Ramos (cell line): ENCODE measurements at regions not wholly inside any gene's neighbourhood (a gene's known extent, or its start where the extent isn't known, plus 50 kb on each side); places are given as distances from the start of the nearest gene placed in this dataset.
"Not testable (repeated sequence)": the region's sequence is repeated elsewhere in the genome, so short reads cannot be mapped to it uniquely, and the experiment has no call there.

Source experiments
- in situ Hi-C: fragments of 300-500 bp; cut with MboI; formaldehyde crosslinking; loops from one replicate; pipeline ENCODE4 v1.14.3; 2022; ENCODE audit warnings: low sequenced_read_pairs; ENCODE audit not compliant: unreplicated experiment

- in situ Hi-C loops: no loop called here
These were observed 185.9 kb downstream of the RGS9 start for GRCh38 chr17:65323049-65323448.

- in situ Hi-C loops: no loop called here
These were observed 183.7 kb downstream of the RGS9 start for GRCh38 chr17:65320820-65321219.

- in situ Hi-C loops: no loop called here
These were observed 177.0 kb downstream of the RGS9 start for GRCh38 chr17:65314212-65314611.

GRCh38 chr17:65312718-65313377 lies 175.7 kb downstream of the RGS9 start:
- in situ Hi-C loops: no loop called here

GRCh38 chr17:65311261-65311660 lies 174.1 kb downstream of the RGS9 start:
- in situ Hi-C loops: no loop called here

- in situ Hi-C loops: no loop called here
These were observed 170.8 kb downstream of the RGS9 start for GRCh38 chr17:65307961-65308316.

- in situ Hi-C loops: no loop called here
These were observed 170.2 kb downstream of the RGS9 start for GRCh38 chr17:65307081-65307960.

- in situ Hi-C loops: no loop called here
These were observed 168.6 kb downstream of the RGS9 start for GRCh38 chr17:65305778-65306177.

GRCh38 chr17:65305116-65305515 lies 167.9 kb downstream of the RGS9 start:
- in situ Hi-C loops: no loop called here

- in situ Hi-C loops: not testable (repeated sequence)
These were observed 164.7 kb downstream of the RGS9 start for GRCh38 chr17:65301882-65302281.

GRCh38 chr17:65301184-65301583 lies 164.0 kb downstream of the RGS9 start:
- in situ Hi-C loops: no loop called here

GRCh38 chr17:65297916-65298315 lies 160.7 kb downstream of the RGS9 start:
- in situ Hi-C loops: loop anchor here (10.0 to 25.0 kb wide), 2 partner anchors 257 to 864 kb away; no protein-coding TSS in a partner anchor

- in situ Hi-C loops: loop anchor here (10.0 to 25.0 kb wide), 2 partner anchors 257 to 865 kb away; no protein-coding TSS in a partner anchor
These were observed 160.2 kb downstream of the RGS9 start for GRCh38 chr17:65297384-65297783.

- in situ Hi-C loops: loop anchor here (10.0 to 25.0 kb wide), 2 partner anchors 261 to 868 kb away; no protein-coding TSS in a partner anchor
These were observed 157.1 kb downstream of the RGS9 start for GRCh38 chr17:65294181-65294719.

GRCh38 chr17:65293584-65294180 lies 156.5 kb downstream of the RGS9 start:
- in situ Hi-C loops: loop anchor here (10.0 to 25.0 kb wide), 2 partner anchors 261 to 869 kb away; no protein-coding TSS in a partner anchor

GRCh38 chr17:65292430-65292829 lies 155.3 kb downstream of the RGS9 start:
- in situ Hi-C loops: loop anchor here (10.0 to 25.0 kb wide), 2 partner anchors 262 to 870 kb away; no protein-coding TSS in a partner anchor

- in situ Hi-C loops: loop anchor here (10.0 to 25.0 kb wide), 2 partner anchors 264 to 871 kb away; no protein-coding TSS in a partner anchor
These were observed 154.1 kb downstream of the RGS9 start for GRCh38 chr17:65291301-65291700.

- in situ Hi-C loops: loop anchor here (10.0 to 25.0 kb wide), 2 partner anchors 264 to 872 kb away; no protein-coding TSS in a partner anchor
These were observed 153.4 kb downstream of the RGS9 start for GRCh38 chr17:65290616-65291015.

- in situ Hi-C loops: loop anchor here (10.0 to 25.0 kb wide), 2 partner anchors 265 to 872 kb away; no protein-coding TSS in a partner anchor
These were observed 152.9 kb downstream of the RGS9 start for GRCh38 chr17:65290056-65290455.

- in situ Hi-C loops: loop anchor here (25.0 kb wide), 1 partner anchor 875 kb away; no protein-coding TSS in a partner anchor
These were observed 149.9 kb downstream of the RGS9 start for GRCh38 chr17:65287040-65287439.
